ENCODE measurements at regions not wholly inside any gene's neighbourhood (a gene's known extent, or its start where the extent isn't known, plus 50 kb on each side); places are given as distances from the start of the nearest gene placed in this dataset.

DNA sequence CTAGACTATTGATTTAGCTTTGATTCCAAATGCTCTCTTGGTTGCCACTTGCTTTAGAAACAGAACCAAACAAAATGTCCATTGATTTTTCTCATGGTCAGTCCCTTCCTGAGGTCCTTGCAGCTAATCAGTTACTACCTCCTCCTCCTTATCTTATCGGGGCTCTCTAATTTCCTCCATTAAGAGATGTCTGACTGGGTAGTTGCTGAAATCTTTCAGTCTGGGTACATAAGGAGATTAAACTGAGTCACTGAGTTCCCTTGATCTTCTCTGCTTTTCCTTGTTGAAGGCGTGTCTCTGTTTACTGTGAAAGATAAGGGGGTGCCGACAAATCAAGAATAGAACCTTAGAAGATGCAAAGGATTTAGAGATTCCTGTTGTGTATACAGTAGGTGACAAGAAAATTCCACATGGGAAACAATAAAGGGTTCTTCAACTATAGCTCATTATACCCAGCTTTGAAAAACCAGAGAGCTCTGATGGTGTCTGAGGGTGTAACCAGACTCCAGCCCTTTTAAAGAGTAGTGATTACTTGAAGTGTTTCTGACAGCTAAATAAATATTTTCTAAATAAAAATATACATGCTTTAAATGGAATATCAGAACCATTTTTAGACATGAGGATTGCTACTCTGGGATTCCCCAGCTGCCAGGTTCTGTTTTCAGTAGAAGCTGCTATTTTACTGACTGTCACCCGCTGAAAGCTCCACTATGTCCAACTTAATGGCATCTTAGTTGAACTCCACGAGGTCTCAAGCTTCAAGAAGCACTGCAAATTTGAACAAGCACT, 791.3 kb upstream of the SOX9 start:
- Histone ChIP-seq H3K4me1 (ENCODE audit: insufficient read depth, low read length) (peaks cover 5% of the 10 kb centered on the region), H3K9ac (ENCODE audit: low read depth, low read length) (no peak overlapping the region), H3K9me3 (ENCODE audit: control insufficient read depth, insufficient read depth, low read length) (no peaks in the 10 kb centered on the region), H3K36me3 (ENCODE audit: insufficient read depth, low read length) (no peaks in the 10 kb centered on the region)

DNA sequence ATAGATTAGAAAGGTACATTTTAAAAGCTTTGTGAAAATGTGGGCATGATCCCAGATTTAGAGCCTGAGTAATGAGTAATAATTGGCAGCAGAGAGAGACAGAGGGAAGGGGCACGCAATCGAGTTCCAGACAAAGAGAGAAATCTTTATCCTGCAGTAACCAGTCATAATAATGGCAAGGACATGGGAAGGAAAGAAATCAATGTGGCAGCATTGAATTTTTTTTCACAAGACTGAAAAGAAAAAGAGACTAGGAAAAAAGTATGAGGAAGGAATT, 790.8 kb upstream of the SOX9 start:
- Histone ChIP-seq H3K9me3 (ENCODE audit: control insufficient read depth, insufficient read depth, low read length) (no peaks in the 10 kb centered on the region), H3K9ac (ENCODE audit: low read depth, low read length) (no peak overlapping the region), H3K36me3 (ENCODE audit: insufficient read depth, low read length) (no peaks in the 10 kb centered on the region), H3K4me1 (ENCODE audit: insufficient read depth, low read length) (peaks cover 5% of the 10 kb centered on the region)

DNA sequence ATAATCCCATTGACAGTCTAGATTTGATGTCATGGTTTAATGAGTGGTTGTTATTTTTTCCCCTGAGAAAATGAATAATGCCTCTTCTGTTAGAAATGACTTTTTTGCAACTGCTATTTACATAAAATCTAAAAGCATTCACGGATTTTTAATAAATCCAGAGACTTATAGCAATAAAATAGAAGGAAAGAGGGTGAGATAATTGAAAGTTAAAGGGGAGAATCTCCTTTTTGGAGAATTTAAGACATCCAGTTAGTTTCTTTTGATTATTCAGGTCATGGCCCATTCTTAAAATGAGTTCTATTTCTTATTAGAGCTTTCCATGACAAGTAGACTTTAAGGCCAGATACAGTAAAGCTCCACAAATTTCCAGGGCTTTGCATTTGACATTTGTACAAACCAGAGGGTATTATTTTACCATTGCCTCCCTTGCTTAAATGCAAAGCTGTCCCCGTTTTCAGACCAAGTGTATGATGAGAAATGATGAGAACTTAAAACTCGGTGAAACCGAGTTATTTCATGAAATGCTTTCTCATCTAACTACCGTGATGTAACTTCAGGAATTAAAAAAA, 789.0 kb upstream of the SOX9 start:
- no peaks in the 10 kb centered on the region for H3K36me3 ChIP-seq (ENCODE audit: insufficient read depth, low read length)
- H3K9ac ChIP-seq (ENCODE audit: low read depth, low read length) = no peak overlapping the region
- no peaks in the 10 kb centered on the region for H3K9me3 ChIP-seq (ENCODE audit: control insufficient read depth, insufficient read depth, low read length)
- peaks cover 5% of the 10 kb centered on the region for H3K4me1 ChIP-seq (ENCODE audit: insufficient read depth, low read length)

DNA sequence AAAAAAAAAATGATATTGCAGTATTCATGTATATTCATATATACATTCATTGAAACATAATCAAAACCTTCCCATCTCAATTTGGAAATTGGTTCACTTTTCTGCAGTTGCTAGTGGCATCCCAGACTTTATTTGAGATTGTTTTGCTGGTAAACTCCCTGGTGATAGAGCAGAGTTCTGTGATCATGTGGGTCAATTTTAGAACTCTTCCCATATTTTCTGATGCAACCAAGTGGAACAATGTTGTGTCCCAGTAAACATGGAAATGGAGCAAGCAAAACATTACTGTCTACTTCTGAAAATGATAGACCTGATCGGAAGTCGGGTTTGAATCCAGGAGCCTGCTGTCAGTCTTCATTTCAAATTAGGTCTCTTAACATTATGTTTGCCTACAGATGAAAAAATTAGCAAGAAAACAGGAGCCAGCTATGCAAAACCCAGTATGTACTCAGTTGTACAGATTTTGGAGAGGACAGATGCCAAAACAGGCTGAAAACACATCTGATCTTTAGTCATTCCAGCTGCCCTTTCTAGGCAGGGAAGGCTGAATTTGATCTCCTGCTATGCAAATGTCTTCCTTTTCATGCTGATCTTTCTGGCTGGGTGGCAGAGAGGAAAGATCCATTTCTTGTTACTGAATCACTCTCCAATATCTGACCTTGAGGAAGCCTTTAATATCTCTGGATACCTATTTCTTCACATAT, 786.6 kb upstream of the SOX9 start:
- Histone ChIP-seq H3K9me3 (ENCODE audit: control insufficient read depth, insufficient read depth, low read length) (no peaks in the 10 kb centered on the region), H3K36me3 (ENCODE audit: insufficient read depth, low read length) (no peaks in the 10 kb centered on the region), H3K4me1 (ENCODE audit: insufficient read depth, low read length) (peaks cover 5% of the 10 kb centered on the region), H3K9ac (ENCODE audit: low read depth, low read length) (no peak overlapping the region)

DNA sequence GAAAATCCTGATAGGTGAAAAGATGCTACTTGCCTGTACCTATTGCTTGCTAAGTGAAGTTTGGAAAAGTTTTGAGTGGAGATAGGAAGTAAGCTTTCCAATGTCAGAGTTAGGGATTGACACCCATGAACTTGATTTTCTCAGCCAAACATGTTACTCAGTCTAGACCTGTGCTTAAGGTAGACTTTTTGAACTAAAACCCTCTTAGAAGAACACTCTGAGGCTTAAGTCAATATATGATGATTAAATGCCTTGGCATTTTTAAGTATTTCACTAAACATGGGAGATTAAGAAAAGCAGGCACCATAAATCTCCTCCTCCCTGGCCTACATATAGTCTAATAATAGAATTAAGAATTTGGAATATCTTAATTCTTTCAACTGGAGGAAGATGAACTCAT, 785.6 kb upstream of the SOX9 start:
- Histone ChIP-seq H3K9ac (ENCODE audit: low read depth, low read length) (no peak overlapping the region), H3K36me3 (ENCODE audit: insufficient read depth, low read length) (no peaks in the 10 kb centered on the region), H3K4me1 (ENCODE audit: insufficient read depth, low read length) (peaks cover 5% of the 10 kb centered on the region), H3K9me3 (ENCODE audit: control insufficient read depth, insufficient read depth, low read length) (no peaks in the 10 kb centered on the region)

DNA sequence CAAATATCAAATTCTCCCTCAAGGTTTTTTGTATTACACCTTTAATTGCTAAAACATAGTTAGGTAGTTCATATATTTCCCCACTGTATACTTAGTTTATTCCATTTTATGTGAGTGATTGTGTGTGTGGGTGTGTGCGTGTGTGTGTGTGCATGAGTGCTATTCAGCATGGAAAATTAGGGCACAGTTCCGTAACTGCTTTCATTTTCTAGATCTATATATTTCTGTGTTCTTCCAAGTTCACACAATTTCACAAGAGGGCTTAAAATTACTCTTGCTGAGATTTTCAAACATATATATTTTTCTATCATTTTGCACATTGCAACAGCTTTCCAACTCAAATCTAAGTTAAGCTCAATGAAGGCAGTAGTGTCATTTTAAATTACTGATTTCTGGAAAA, 782.9 kb upstream of the SOX9 start:
- peaks cover 5% of the 10 kb centered on the region for H3K4me1 ChIP-seq (ENCODE audit: insufficient read depth, low read length)
- no peak overlapping the region for H3K9ac ChIP-seq (ENCODE audit: low read depth, low read length)
- no peaks in the 10 kb centered on the region for H3K36me3 ChIP-seq (ENCODE audit: insufficient read depth, low read length)
- no peaks in the 10 kb centered on the region for H3K9me3 ChIP-seq (ENCODE audit: control insufficient read depth, insufficient read depth, low read length)

DNA sequence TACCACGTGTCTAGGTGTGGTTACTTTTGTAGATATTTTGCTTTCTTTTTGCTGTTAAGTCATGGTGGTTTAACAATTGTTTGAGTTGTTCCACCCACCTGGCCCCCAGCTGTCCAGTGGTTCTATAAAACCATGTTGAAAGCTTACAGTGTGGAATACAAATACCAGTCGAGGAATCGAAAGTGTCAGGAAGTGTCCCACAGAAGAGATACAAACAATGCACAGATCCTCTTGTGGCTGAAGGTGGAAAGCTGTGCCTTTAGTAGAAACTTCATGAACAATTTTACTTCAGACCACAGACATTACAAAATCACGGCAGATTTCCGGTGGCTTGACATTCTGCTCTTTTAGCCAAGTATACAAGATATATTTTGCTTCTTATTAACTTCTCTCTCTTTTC, 782.4 kb upstream of the SOX9 start:
- Histone ChIP-seq H3K9me3 (ENCODE audit: control insufficient read depth, insufficient read depth, low read length) (no peaks in the 10 kb centered on the region), H3K36me3 (ENCODE audit: insufficient read depth, low read length) (no peaks in the 10 kb centered on the region), H3K9ac (ENCODE audit: low read depth, low read length) (no peak overlapping the region), H3K4me1 (ENCODE audit: insufficient read depth, low read length) (peaks cover 5% of the 10 kb centered on the region)

DNA sequence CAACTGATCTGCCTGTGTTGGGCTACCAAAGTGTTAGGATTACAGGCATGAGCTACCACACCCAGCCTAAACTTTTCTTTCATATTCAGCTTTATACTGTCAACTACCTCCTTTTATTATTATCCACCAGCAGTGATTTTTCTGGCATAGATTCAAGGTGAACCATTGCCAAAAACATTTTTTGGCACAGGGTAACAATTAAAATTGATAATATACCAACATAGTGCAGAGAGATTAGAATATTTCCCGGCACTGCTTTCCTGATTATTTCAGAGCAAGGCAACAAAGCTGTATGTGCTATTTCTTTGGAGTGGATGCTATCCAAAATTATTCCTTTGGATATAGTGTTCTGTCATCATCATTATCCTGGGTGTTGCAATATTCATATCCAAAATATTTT, 781.6 kb upstream of the SOX9 start:
- H3K9ac ChIP-seq (ENCODE audit: low read depth, low read length) = no peak overlapping the region
- no peaks in the 10 kb centered on the region for H3K9me3 ChIP-seq (ENCODE audit: control insufficient read depth, insufficient read depth, low read length)
- H3K36me3 ChIP-seq (ENCODE audit: insufficient read depth, low read length) = no peaks in the 10 kb centered on the region
- peaks cover 2% of the 10 kb centered on the region for H3K4me1 ChIP-seq (ENCODE audit: insufficient read depth, low read length)

DNA sequence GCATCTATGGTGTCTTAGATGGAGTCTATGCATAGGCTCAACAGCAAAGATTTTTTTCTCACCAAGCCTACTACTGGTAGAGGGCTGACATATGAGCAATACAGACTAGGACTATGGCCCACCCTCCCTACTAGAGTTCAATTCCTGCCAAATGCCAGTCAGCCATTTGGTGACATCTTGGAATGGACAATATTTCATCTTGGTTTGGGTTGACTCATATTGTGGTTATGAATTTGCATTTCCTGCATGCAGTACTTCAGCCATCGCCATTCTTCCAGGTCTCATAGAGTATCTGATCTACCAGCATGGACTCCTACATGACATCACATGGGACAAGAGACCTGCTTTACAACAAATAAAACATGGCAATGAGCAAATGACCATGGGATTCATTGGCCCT, 778.1 kb upstream of the SOX9 start:
- Histone ChIP-seq H3K9me3 (ENCODE audit: control insufficient read depth, insufficient read depth, low read length) (no peaks in the 10 kb centered on the region), H3K36me3 (ENCODE audit: insufficient read depth, low read length) (no peaks in the 10 kb centered on the region), H3K4me1 (ENCODE audit: insufficient read depth, low read length) (no peaks in the 10 kb centered on the region; the same call in 1 of the 2 replicates), H3K9ac (ENCODE audit: low read depth, low read length) (no peak overlapping the region)

DNA sequence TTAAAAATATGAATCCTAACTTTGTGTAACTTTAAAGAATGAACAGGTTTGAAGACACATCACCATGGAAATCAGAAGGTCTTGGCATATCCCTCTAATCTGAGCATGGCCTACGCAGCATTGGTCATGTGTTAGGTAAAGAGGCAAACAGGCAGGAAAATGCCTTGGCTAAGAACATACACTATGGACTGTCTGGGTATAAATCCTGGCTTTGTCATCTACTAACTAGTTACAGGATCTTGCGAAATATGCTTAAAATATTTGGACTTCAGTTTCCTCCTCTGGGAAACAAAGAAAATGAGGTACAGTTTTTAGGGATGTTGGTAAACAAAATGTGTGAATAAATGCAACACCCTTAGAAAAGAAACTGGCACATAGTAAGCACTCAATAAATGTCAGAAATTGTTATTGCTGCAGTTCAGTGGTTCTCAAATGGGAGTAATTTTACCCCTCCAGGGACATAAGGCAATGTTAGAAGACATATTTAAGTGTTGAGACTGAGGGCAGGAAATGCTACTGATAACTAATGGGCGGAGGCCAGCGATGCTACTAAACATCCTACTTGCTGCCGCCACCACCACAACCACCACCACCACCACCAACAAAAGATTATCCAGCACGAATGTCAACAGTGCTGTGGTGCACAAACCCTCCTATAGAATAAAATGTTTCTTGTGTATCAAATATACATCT, 770.8 kb upstream of the SOX9 start:
- Histone ChIP-seq H3K4me1 (ENCODE audit: insufficient read depth, low read length) (no peaks in the 10 kb centered on the region), H3K36me3 (ENCODE audit: insufficient read depth, low read length) (no peaks in the 10 kb centered on the region), H3K9me3 (ENCODE audit: control insufficient read depth, insufficient read depth, low read length) (no peaks in the 10 kb centered on the region; the same call in 1 of the 2 replicates), H3K9ac (ENCODE audit: low read depth, low read length) (no peak overlapping the region)

DNA sequence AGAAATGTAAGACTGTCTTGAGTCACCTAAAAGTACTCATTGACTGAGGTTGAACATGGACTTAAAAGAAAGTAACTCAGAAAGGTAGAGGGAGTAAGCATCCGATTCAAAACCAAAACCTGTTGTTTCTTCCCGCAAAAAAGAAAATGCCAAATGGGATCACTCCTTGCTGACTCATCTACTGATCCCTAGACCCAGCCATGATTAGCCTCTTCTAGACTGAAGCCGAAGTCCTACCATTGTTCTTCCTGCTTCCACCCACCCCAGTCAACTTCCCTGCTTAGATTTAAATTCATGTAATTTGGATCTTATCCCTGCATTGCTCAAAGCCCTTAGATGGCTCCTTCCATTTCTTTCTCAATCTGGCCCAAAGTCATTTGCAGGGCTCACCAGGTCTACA, 760.5 kb upstream of the SOX9 start:
- Histone ChIP-seq H3K4me1 (ENCODE audit: insufficient read depth, low read length) (no peaks in the 10 kb centered on the region), H3K9ac (ENCODE audit: low read depth, low read length) (no peak overlapping the region), H3K9me3 (ENCODE audit: control insufficient read depth, insufficient read depth, low read length) (peaks cover 6% of the 10 kb centered on the region; the same call in 1 of the 2 replicates), H3K36me3 (ENCODE audit: insufficient read depth, low read length) (no peaks in the 10 kb centered on the region)

DNA sequence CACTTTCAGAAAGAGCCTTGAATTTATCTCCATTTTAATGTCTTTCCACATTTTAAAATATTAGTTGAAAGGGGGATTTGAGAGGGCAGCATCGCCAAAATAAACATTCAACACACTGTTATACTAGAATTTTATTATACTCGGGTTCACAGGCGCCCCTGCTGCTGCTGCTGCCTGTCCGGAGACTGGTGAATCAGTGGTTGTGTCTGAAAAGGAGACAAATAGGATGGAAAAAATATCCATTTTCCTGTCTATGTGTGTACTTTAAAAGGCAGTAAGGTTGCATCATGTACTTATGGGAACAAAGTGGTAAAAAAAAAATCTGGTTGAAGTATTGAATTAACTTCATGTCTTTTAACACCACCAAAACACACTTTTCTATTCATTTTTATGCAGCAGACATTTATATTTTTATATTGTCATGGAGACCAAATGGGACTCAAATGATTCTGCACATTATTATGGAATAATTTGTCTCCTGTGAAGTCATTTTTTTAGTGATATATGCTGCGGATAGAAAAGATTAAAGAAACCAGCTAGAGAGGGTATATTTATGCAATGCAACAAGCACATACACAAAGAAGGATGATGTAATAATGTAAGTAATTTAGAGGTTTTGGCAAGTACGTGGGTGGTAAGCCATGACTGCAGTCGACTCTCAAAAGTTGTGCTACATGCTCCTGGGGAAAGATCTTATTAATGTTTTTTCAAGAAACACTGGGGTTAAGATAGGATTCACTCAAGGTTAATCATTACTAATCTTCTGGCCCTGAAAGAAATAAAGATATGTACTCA, 759.0 kb upstream of the SOX9 start:
- no peaks in the 10 kb centered on the region for H3K4me1 ChIP-seq (ENCODE audit: insufficient read depth, low read length)
- no peak overlapping the region for H3K9ac ChIP-seq (ENCODE audit: low read depth, low read length)
- peaks cover 6% of the 10 kb centered on the region; the same call in 1 of the 2 replicates for H3K9me3 ChIP-seq (ENCODE audit: control insufficient read depth, insufficient read depth, low read length)
- no peaks in the 10 kb centered on the region for H3K36me3 ChIP-seq (ENCODE audit: insufficient read depth, low read length)

DNA sequence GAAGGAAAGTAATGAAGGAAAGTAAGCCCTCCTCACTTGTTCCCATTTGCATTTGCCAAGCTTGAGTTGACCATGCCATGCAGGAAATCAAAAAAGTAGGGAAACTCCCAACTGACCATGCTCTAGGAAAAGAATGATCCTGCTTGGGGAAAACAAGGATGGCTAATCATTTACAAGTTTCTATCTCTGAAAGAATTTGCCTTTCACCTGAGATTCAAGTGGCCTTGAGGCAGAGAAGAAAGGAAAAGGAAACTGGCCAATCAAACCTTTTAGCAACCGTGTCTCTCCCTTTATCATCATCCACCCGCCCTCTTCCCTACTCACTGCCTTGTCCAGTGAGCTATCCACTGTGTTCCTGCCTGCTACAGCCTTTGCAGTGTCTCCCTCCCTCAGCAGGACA, 757.2 kb upstream of the SOX9 start:
- Histone ChIP-seq H3K36me3 (ENCODE audit: insufficient read depth, low read length) (no peaks in the 10 kb centered on the region), H3K4me1 (ENCODE audit: insufficient read depth, low read length) (no peaks in the 10 kb centered on the region), H3K9ac (ENCODE audit: low read depth, low read length) (no peak overlapping the region), H3K9me3 (ENCODE audit: control insufficient read depth, insufficient read depth, low read length) (no peaks in the 10 kb centered on the region)

DNA sequence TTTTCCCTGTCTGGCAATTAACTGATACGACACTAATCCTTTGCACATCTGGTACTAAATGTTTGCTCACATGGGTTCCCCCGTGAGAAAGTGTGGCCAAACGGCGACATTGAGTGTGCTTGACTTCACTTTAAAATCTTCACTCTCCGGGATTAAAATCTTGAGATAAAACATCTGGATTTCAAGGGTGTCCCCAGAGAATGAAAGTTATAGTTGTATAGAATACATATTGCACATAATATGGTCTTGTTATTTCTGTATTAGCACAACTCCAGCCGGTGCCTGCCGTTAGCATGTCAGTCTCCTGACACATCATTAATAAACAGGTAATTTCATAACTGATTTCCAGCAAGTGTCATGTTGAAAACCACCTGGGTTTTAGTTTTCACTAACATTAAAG, 749.0 kb upstream of the SOX9 start:
- H3K4me1 ChIP-seq (ENCODE audit: insufficient read depth, low read length) = no peaks in the 10 kb centered on the region
- no peaks in the 10 kb centered on the region for H3K9me3 ChIP-seq (ENCODE audit: control insufficient read depth, insufficient read depth, low read length)
- no peak overlapping the region for H3K9ac ChIP-seq (ENCODE audit: low read depth, low read length)
- no peaks in the 10 kb centered on the region for H3K36me3 ChIP-seq (ENCODE audit: insufficient read depth, low read length)

Measured in ES-I3 (cell line).